ENCODE measurements at regions not wholly inside any gene's neighbourhood (a gene's known extent, or its start where the extent isn't known, plus 50 kb on each side); places are given as distances from the start of the nearest gene placed in this dataset.
A peak's percentile ranks its signal among the peaks of the same experiment; 100 is the strongest.
"Not testable (repeated sequence)": the region's sequence is repeated elsewhere in the genome, so short reads cannot be mapped to it uniquely, and the experiment has no call there.

GRCh38 chrX:92873359-92874055 is 799.9 kb downstream of the NAP1L3 start:
- not testable (repeated sequence) for DNase-seq

DNA sequence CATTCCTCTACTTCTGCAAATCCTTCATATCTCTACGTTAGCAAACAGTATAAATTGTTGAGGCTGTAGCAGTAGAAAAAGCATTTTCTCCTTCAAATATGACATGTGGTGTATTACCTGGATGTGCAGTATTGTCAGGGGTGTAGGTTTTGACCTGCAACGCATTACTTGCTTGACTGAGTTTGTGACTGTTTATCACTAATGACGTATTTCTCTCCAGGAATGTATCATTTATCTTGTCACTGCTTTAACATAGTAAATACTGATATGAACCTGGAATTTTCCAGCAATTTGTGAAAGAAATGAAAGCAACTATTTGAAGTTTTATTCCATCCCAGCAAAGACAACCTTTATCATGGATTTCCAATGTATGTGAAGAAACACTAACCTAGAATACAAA is 823.4 kb downstream of the NAP1L3 start:
- DNase-seq; H3K36me3 ChIP-seq (replicated peaks; ENCODE audit: control insufficient read depth, insufficient read depth, low read length); H3K4me3 ChIP-seq (ENCODE audit: insufficient read depth, low read depth, low read length); H3K27me3 ChIP-seq (ENCODE audit: control insufficient read depth, insufficient read depth, low read length): not testable (repeated sequence)

More at GRCh38 chrX:92873359-92874055, 799.9 kb downstream of the NAP1L3 start:
- not testable (repeated sequence) for H3K4me3 ChIP-seq (ENCODE audit: insufficient read depth, low read depth, low read length); H3K36me3 ChIP-seq (replicated peaks; ENCODE audit: control insufficient read depth, insufficient read depth, low read length); H3K27me3 ChIP-seq (ENCODE audit: control insufficient read depth, insufficient read depth, low read length)

DNA sequence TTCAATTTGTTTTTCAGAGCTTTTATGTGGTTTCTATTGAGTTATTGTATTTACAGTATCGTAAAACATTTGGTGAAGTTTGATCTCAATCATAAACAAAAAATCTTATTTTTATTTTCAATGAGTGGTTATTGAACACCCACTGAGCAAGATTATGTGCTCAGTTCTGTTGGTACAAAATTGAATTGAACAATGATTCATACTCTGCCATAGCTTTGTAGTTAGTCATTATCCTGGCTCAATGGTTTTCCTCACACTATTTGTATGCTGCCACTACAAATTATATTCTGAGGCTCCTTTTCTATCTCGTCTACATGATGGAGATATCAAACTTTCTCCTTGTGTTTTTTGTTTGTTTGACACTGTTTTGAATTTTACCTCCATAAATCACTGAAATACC is 829.5 kb downstream of the NAP1L3 start:
- not testable (repeated sequence) for H3K4me3 ChIP-seq (ENCODE audit: insufficient read depth, low read depth, low read length); DNase-seq; H3K27me3 ChIP-seq (ENCODE audit: control insufficient read depth, insufficient read depth, low read length); H3K36me3 ChIP-seq (replicated peaks; ENCODE audit: control insufficient read depth, insufficient read depth, low read length)

GRCh38 chrX:92832750-92833149 is 840.6 kb downstream of the NAP1L3 start:
- H3K36me3 ChIP-seq (replicated peaks; ENCODE audit: control insufficient read depth, insufficient read depth, low read length); H3K4me3 ChIP-seq (ENCODE audit: insufficient read depth, low read depth, low read length); DNase-seq; H3K27me3 ChIP-seq (ENCODE audit: control insufficient read depth, insufficient read depth, low read length): not testable (repeated sequence)

DNA sequence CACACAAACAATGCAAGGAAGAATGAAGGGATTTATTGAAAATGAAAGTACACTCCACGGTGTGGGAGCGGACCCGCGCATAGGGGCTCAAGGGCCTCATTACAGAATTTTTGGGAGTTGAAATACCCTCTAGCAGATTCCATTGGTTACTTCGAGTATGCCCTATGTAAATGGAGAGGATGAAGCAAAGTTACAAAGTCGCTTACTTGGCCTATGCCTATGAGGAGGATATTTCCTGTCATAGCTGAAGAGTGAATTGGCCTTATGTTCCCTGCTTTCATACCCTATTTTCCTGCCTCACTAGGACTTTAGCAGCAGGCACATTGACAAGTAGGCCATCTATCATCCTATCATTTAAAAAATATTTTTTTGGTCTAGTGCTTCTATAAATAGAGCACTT is 843.3 kb downstream of the NAP1L3 start:
- DNase-seq; H3K4me3 ChIP-seq (ENCODE audit: insufficient read depth, low read depth, low read length); H3K36me3 ChIP-seq (replicated peaks; ENCODE audit: control insufficient read depth, insufficient read depth, low read length); H3K27me3 ChIP-seq (ENCODE audit: control insufficient read depth, insufficient read depth, low read length): not testable (repeated sequence)

- not testable (repeated sequence) for H3K4me3 ChIP-seq (ENCODE audit: insufficient read depth, low read depth, low read length); H3K36me3 ChIP-seq (replicated peaks; ENCODE audit: control insufficient read depth, insufficient read depth, low read length); DNase-seq; H3K27me3 ChIP-seq (ENCODE audit: control insufficient read depth, insufficient read depth, low read length)
Observed at GRCh38 chrX:92821580-92822152, 851.7 kb downstream of the NAP1L3 start.

- H3K4me3 ChIP-seq (ENCODE audit: insufficient read depth, low read depth, low read length); H3K36me3 ChIP-seq (replicated peaks; ENCODE audit: control insufficient read depth, insufficient read depth, low read length); DNase-seq; H3K27me3 ChIP-seq (ENCODE audit: control insufficient read depth, insufficient read depth, low read length): not testable (repeated sequence)
Observed at GRCh38 chrX:92792080-92792479, 881.3 kb downstream of the NAP1L3 start.

- not testable (repeated sequence) for DNase-seq; H3K36me3 ChIP-seq (replicated peaks; ENCODE audit: control insufficient read depth, insufficient read depth, low read length); H3K4me3 ChIP-seq (ENCODE audit: insufficient read depth, low read depth, low read length)
Observed at GRCh38 chrX:92780075-92780474, 893.3 kb downstream of the NAP1L3 start.

GRCh38 chrX:92774016-92774415 is 899.4 kb downstream of the NAP1L3 start:
- peak; percentile 3 for DNase-seq
- H3K27me3 ChIP-seq (ENCODE audit: control insufficient read depth, insufficient read depth, low read length); H3K4me3 ChIP-seq (ENCODE audit: insufficient read depth, low read depth, low read length); H3K36me3 ChIP-seq (replicated peaks; ENCODE audit: control insufficient read depth, insufficient read depth, low read length): not testable (repeated sequence)

More at GRCh38 chrX:92780075-92780474, 893.3 kb downstream of the NAP1L3 start:
- H3K27me3 ChIP-seq (ENCODE audit: control insufficient read depth, insufficient read depth, low read length) = not testable (repeated sequence)

GRCh38 chrX:92760963-92761362 is 912.4 kb downstream of the NAP1L3 start:
- not testable (repeated sequence) for H3K27me3 ChIP-seq (ENCODE audit: control insufficient read depth, insufficient read depth, low read length); H3K4me3 ChIP-seq (ENCODE audit: insufficient read depth, low read depth, low read length); DNase-seq; H3K36me3 ChIP-seq (replicated peaks; ENCODE audit: control insufficient read depth, insufficient read depth, low read length)
